ENCODE measurements at regions not wholly inside any gene's neighbourhood (a gene's known extent, or its start where the extent isn't known, plus 50 kb on each side); places are given as distances from the start of the nearest gene placed in this dataset.

GRCh38 chr5:121783700-121784099, 68.0 kb upstream of the FTMT start:
- no peak for TF ChIP-seq CTCF (conservative IDR thresholded peaks at IDR 0.05)
- TF ChIP-seq ZFX (IDR thresholded peaks at IDR 0.05) = no peak

All from C4-2B (cell line).